ENCODE measurements at regions not wholly inside any gene's neighbourhood (a gene's known extent, or its start where the extent isn't known, plus 50 kb on each side); places are given as distances from the start of the nearest gene placed in this dataset.
"Not testable (repeated sequence)": the region's sequence is repeated elsewhere in the genome, so short reads cannot be mapped to it uniquely, and the experiment has no call there.

GRCh38 chr4:26255989-26256388 lies 64.8 kb upstream of the RBPJ start:
- DNase-seq (ENCODE audit: extremely low spot score) = no peak
- WGBS = 18% methylated on average over 1 of the region's 1 CpG

GRCh38 chr4:26257444-26257843 lies 63.4 kb upstream of the RBPJ start:
- not testable (repeated sequence) for H3K36me3 ChIP-seq (ENCODE audit: insufficient read depth); H3K4me1 ChIP-seq (ENCODE audit: insufficient read depth); H3K4me3 ChIP-seq (ENCODE audit: low read depth, low read length); H3K27ac ChIP-seq (ENCODE audit: low read depth); DNase-seq (ENCODE audit: extremely low spot score)
- 99% methylated on average over 2 of the region's 2 CpGs for WGBS

More at GRCh38 chr4:26255989-26256388, 64.8 kb upstream of the RBPJ start:
- Histone ChIP-seq H3K27ac (ENCODE audit: low read depth) (no peak overlapping the region), H3K4me1 (ENCODE audit: insufficient read depth) (no peaks in the 10 kb centered on the region), H3K36me3 (ENCODE audit: insufficient read depth) (no peaks in the 10 kb centered on the region), H3K4me3 (ENCODE audit: low read depth, low read length) (no peak overlapping the region)

DNA sequence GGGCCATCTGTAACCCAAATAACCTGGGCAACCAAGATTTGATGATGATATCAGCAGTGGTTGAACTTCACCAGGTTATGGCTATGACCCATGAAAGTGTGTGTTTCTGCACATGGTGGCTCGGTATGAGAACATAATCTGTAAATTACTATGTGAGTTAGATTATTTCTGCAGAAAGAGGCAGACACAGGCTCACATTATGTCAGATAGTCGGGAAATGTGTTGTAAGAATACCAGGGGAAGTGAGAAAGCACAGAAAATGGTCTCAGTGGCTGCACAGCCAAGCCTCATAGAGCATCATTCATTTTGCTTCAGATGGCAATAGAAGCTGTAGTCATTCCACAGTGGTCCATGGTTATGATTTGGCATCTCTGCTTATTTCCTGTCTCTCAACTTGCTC lies 63.0 kb upstream of the RBPJ start:
- DNase-seq (ENCODE audit: extremely low spot score) = no peak
- H3K4me3 ChIP-seq (ENCODE audit: low read depth, low read length) = no peak overlapping the region
- no peak overlapping the region for H3K27ac ChIP-seq (ENCODE audit: low read depth)
- no peaks in the 10 kb centered on the region for H3K36me3 ChIP-seq (ENCODE audit: insufficient read depth)
- 88% methylated on average over 2 of the region's 2 CpGs for WGBS
- H3K4me1 ChIP-seq (ENCODE audit: insufficient read depth) = no peaks in the 10 kb centered on the region

DNA sequence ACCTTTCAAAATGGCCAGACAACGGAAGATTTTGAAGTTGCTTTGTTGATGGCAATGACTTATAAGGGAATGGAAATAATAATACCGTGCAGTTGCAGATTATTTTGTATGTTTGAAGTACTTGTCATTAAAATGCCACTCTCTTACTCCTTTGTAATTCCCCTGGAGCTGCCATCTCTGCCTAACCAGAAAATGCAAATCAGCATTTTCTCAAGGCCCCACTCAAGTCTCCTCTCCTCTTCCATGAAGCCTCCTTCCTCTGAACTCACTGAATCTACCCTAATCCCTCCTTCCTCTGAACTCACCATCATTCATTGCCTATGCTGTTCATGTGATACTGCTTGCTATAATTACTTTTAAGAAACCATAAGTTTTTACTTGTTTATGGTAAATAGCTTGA lies 60.2 kb upstream of the RBPJ start:
- Histone ChIP-seq H3K4me1 (ENCODE audit: insufficient read depth) (no peaks in the 10 kb centered on the region), H3K27ac (ENCODE audit: low read depth) (no peak overlapping the region), H3K4me3 (ENCODE audit: low read depth, low read length) (no peak overlapping the region), H3K36me3 (ENCODE audit: insufficient read depth) (no peaks in the 10 kb centered on the region)
- 86% methylated on average over 2 of the region's 2 CpGs for WGBS
- DNase-seq (ENCODE audit: extremely low spot score) = no peak

GRCh38 chr4:26261405-26261804 lies 59.4 kb upstream of the RBPJ start:
- Histone ChIP-seq H3K27ac (ENCODE audit: low read depth) (no peak overlapping the region), H3K36me3 (ENCODE audit: insufficient read depth) (no peaks in the 10 kb centered on the region), H3K4me3 (ENCODE audit: low read depth, low read length) (no peak overlapping the region), H3K4me1 (ENCODE audit: insufficient read depth) (no peaks in the 10 kb centered on the region)
- whole genome bisulfite sequencing = 70% methylated on average over 2 of the region's 2 CpGs
- no peak for DNase-seq (ENCODE audit: extremely low spot score)

- no peak for DNase-seq (ENCODE audit: extremely low spot score)
- 79% methylated on average over 5 of the region's 5 CpGs for WGBS
- H3K4me1 ChIP-seq (ENCODE audit: insufficient read depth) = no peaks in the 10 kb centered on the region
- H3K4me3 ChIP-seq (ENCODE audit: low read depth, low read length) = no peak overlapping the region
- no peaks in the 10 kb centered on the region for H3K36me3 ChIP-seq (ENCODE audit: insufficient read depth)
- no peak overlapping the region for H3K27ac ChIP-seq (ENCODE audit: low read depth)
These were observed 57.6 kb upstream of the RBPJ start for GRCh38 chr4:26263165-26263564.

GRCh38 chr4:26264109-26264508 lies 56.7 kb upstream of the RBPJ start:
- Histone ChIP-seq H3K27ac (ENCODE audit: low read depth) (no peak overlapping the region), H3K4me1 (ENCODE audit: insufficient read depth) (no peaks in the 10 kb centered on the region), H3K36me3 (ENCODE audit: insufficient read depth) (no peaks in the 10 kb centered on the region), H3K4me3 (ENCODE audit: low read depth, low read length) (no peak overlapping the region)
- 98% methylated on average over 5 of the region's 5 CpGs for WGBS
- DNase-seq (ENCODE audit: extremely low spot score) = no peak

- H3K27ac ChIP-seq (ENCODE audit: low read depth) = no peak overlapping the region
- H3K4me1 ChIP-seq (ENCODE audit: insufficient read depth) = no peaks in the 10 kb centered on the region
- 29% methylated on average over 1 of the region's 1 CpG for WGBS
- no peaks in the 10 kb centered on the region for H3K36me3 ChIP-seq (ENCODE audit: insufficient read depth)
- H3K4me3 ChIP-seq (ENCODE audit: low read depth, low read length) = no peak overlapping the region
- DNase-seq (ENCODE audit: extremely low spot score) = peak; percentile 35
These were observed 53.7 kb upstream of the RBPJ start for GRCh38 chr4:26267087-26267486.

GRCh38 chr4:26268246-26268645 lies 52.6 kb upstream of the RBPJ start:
- no peak for DNase-seq (ENCODE audit: extremely low spot score)
- 70% methylated on average over 2 of the region's 2 CpGs for WGBS
- Histone ChIP-seq H3K36me3 (ENCODE audit: insufficient read depth) (no peaks in the 10 kb centered on the region), H3K4me1 (ENCODE audit: insufficient read depth) (no peaks in the 10 kb centered on the region), H3K4me3 (ENCODE audit: low read depth, low read length) (no peak overlapping the region), H3K27ac (ENCODE audit: low read depth) (no peak overlapping the region)

- Histone ChIP-seq H3K27ac (ENCODE audit: low read depth) (no peak overlapping the region), H3K36me3 (ENCODE audit: insufficient read depth) (no peaks in the 10 kb centered on the region), H3K4me1 (ENCODE audit: insufficient read depth) (no peaks in the 10 kb centered on the region), H3K4me3 (ENCODE audit: low read depth, low read length) (no peak overlapping the region)
- no peak for DNase-seq (ENCODE audit: extremely low spot score)
- 96% methylated on average over 4 of the region's 4 CpGs for WGBS
These were observed 51.8 kb upstream of the RBPJ start for GRCh38 chr4:26269038-26269437.

All from urinary bladder (tissue), 3 donors.